ENCODE measurements at regions not wholly inside any gene's neighbourhood (a gene's known extent, or its start where the extent isn't known, plus 50 kb on each side); places are given as distances from the start of the nearest gene placed in this dataset.

GRCh38 chr2:212843409-212844199 lies 305.0 kb upstream of the ERBB4 start (continued):
- TF ChIP-seq REST (IDR thresholded peaks at IDR 0.05; ENCODE audit: low read depth, low read length): no peak
- no peak for TF ChIP-seq USF2 (IDR thresholded peaks at IDR 0.05; ENCODE audit: borderline replicate concordance, low read depth, low read length)
- no peak for TF ChIP-seq IRF3 (IDR thresholded peaks at IDR 0.05; ENCODE audit: low read depth, low read length)

GRCh38 chr2:212842544-212843185 lies 304.1 kb upstream of the ERBB4 start:
- no peaks in the 10 kb centered on the region for H4K20me1 ChIP-seq (ENCODE audit: insufficient read depth)
- WGBS (ENCODE audit: low lambda C conversion rate): 11% methylated on average over 2 of the region's 2 CpGs
- H2AFZ ChIP-seq (ENCODE audit: low read depth): no peak overlapping the region
- H3K79me2 ChIP-seq (ENCODE audit: insufficient read depth): no peaks in the 10 kb centered on the region
- H3K9me3 ChIP-seq: no peaks in the 10 kb centered on the region
- no peaks in the 10 kb centered on the region for H3K9me2 ChIP-seq
- H3K4me3 ChIP-seq (ENCODE audit: low read depth in 2 of 2, low read length in 1 of 2): no peak overlapping the region
- peaks cover 0 to 26% of the 10 kb centered on the region in 2 experiments; a peak in 3 of 4 replicates for H3K4me1 ChIP-seq (ENCODE audit: control insufficient read depth in 1 of 2, insufficient read depth in 2 of 2, low read depth in 1 of 2, low read length in 1 of 2)
- DNase-seq: no peak
- peak overlapping the region; percentile 45; the same call in 1 of the 2 replicates for H3K4me2 ChIP-seq
- peak overlapping the region; percentile 25 to 99; a peak in 3 of 4 replicates for H3K27ac ChIP-seq (ENCODE audit: low read depth in 2 of 2, low read length in 1 of 2)
- peak; percentile 51; the same call in 1 of the 2 replicates for TF ChIP-seq POLR2AphosphoS5 (IDR thresholded peaks at IDR 0.05; ENCODE audit: low read depth, low read length)
- TF ChIP-seq TEAD4 (IDR thresholded peaks at IDR 0.05; ENCODE audit: borderline replicate concordance, insufficient read depth): peak; percentile 59
- TF ChIP-seq JUND (IDR thresholded peaks at IDR 0.05): peak; percentile 65
- TF ChIP-seq PBX3 (IDR thresholded peaks at IDR 0.05): peak; percentile 81
- peak; percentile 88 for TF ChIP-seq TCF12 (IDR thresholded peaks at IDR 0.05)
- peak; percentile 48; the same call in 1 of the 2 replicates for TF ChIP-seq FOXM1 (IDR thresholded peaks at IDR 0.05; ENCODE audit: low read depth)
- no peak; the same call in 1 of the 2 replicates for TF ChIP-seq RXRA (IDR thresholded peaks at IDR 0.05; ENCODE audit: borderline replicate concordance, low read depth)
- 0 out of 2 replicates have a peak, but pooled peaks have one; percentile 5 for TF ChIP-seq ZBTB33 (IDR thresholded peaks at IDR 0.05; ENCODE audit: borderline replicate concordance, low read depth)
- no peak for TF ChIP-seq RCOR1 (IDR thresholded peaks at IDR 0.05; ENCODE audit: low read length)
- TF ChIP-seq SMC3 (IDR thresholded peaks at IDR 0.05; ENCODE audit: low read depth, low read length): no peak
- TF ChIP-seq EP300 (IDR thresholded peaks at IDR 0.05; ENCODE audit: borderline replicate concordance in 1 of 2, low read depth in 1 of 2, low read length in 1 of 2): peak; percentile 11 to 83; a peak in 2 of 4 replicates
- no peak for TF ChIP-seq EZH2phosphoT487 (IDR thresholded peaks at IDR 0.05; ENCODE audit: borderline replicate concordance, low read depth)
- 0 out of 2 replicates have a peak, but pooled peaks have one; percentile 43 for TF ChIP-seq MAX (IDR thresholded peaks at IDR 0.05; ENCODE audit: low read depth)
- TF ChIP-seq MEF2A (IDR thresholded peaks at IDR 0.05; ENCODE audit: borderline replicate concordance, low read depth): peak; percentile 51; the same call in 1 of the 2 replicates
- peaks cover 37% of the 10 kb centered on the region for H3F3A ChIP-seq (replicated peaks; ENCODE audit: insufficient read depth)
- POLR2A ChIA-PET: no interaction called here
- peak overlapping the region; percentile 61; the same call in 1 of the 2 replicates for H3K9ac ChIP-seq
- no peaks in the 10 kb centered on the region for H3K36me3 ChIP-seq (replicated peaks in 1 of 2; ENCODE audit: control insufficient read depth in 1 of 2, insufficient read depth in 2 of 2, low read length in 1 of 2)
- CTCF ChIA-PET: interaction anchor here (1.0 kb wide), 1 partner anchor 9 kb away, joined by 3 read pairs; no protein-coding TSS in a partner anchor
- no peaks in the 10 kb centered on the region for H3K27me3 ChIP-seq (ENCODE audit: insufficient read depth)
